ENCODE measurements at regions not wholly inside any gene's neighbourhood (a gene's known extent, or its start where the extent isn't known, plus 50 kb on each side); places are given as distances from the start of the nearest gene placed in this dataset.
"Not testable (repeated sequence)": the region's sequence is repeated elsewhere in the genome, so short reads cannot be mapped to it uniquely, and the experiment has no call there.

- not testable (repeated sequence) for DNase-seq
Observed at GRCh38 chr9:2397875-2398274, 223.7 kb upstream of the VLDLR start.

GRCh38 chr9:2401746-2402145, 219.8 kb upstream of the VLDLR start:
- not testable (repeated sequence) for DNase-seq

GRCh38 chr9:2403701-2404100, 217.9 kb upstream of the VLDLR start:
- DNase-seq: no peak

GRCh38 chr9:2406252-2406651, 215.3 kb upstream of the VLDLR start:
- DNase-seq: no peak

- no peak for DNase-seq
Observed at GRCh38 chr9:2407450-2407849, 214.1 kb upstream of the VLDLR start.

- no peak for DNase-seq
Observed at GRCh38 chr9:2411459-2412215, 209.9 kb upstream of the VLDLR start.

- no peak for DNase-seq
Observed at GRCh38 chr9:2413160-2413805, 208.3 kb upstream of the VLDLR start.

- no peak for DNase-seq
Observed at GRCh38 chr9:2414465-2414864, 207.1 kb upstream of the VLDLR start.

GRCh38 chr9:2415326-2415725, 206.3 kb upstream of the VLDLR start:
- DNase-seq: no peak

GRCh38 chr9:2417730-2418129, 203.9 kb upstream of the VLDLR start:
- DNase-seq: no peak

GRCh38 chr9:2418619-2419018, 203.0 kb upstream of the VLDLR start:
- DNase-seq: no peak

GRCh38 chr9:2419347-2419746, 202.2 kb upstream of the VLDLR start:
- no peak for DNase-seq

GRCh38 chr9:2420543-2420942, 201.0 kb upstream of the VLDLR start:
- DNase-seq: no peak

GRCh38 chr9:2424619-2425033, 197.0 kb upstream of the VLDLR start:
- no peak for DNase-seq

- DNase-seq: no peak
Observed at GRCh38 chr9:2425676-2426075, 195.9 kb upstream of the VLDLR start.

GRCh38 chr9:2427120-2427891, 194.3 kb upstream of the VLDLR start:
- DNase-seq: no peak

GRCh38 chr9:2439957-2440356, 181.6 kb upstream of the VLDLR start:
- no peak for DNase-seq

- not testable (repeated sequence) for DNase-seq
Observed at GRCh38 chr9:2443933-2444332, 177.7 kb upstream of the VLDLR start.

GRCh38 chr9:2448193-2448738, 173.3 kb upstream of the VLDLR start:
- DNase-seq: no peak

- DNase-seq: no peak
Observed at GRCh38 chr9:2453106-2453505, 168.5 kb upstream of the VLDLR start.

- DNase-seq: no peak
Observed at GRCh38 chr9:2453701-2454100, 167.9 kb upstream of the VLDLR start.

- DNase-seq: no peak
Observed at GRCh38 chr9:2459756-2460155, 161.8 kb upstream of the VLDLR start.

GRCh38 chr9:2461892-2462291, 159.7 kb upstream of the VLDLR start:
- no peak for DNase-seq

GRCh38 chr9:2464624-2465023, 157.0 kb upstream of the VLDLR start:
- DNase-seq: no peak

All from suppressor macrophage treated with lipopolysaccharide for 4 hours (primary cell).